Chondrocyte (in vitro differentiated cells): ENCODE measurements at regions not wholly inside any gene's neighbourhood (a gene's known extent, or its start where the extent isn't known, plus 50 kb on each side); places are given as distances from the start of the nearest gene placed in this dataset.
"Not testable (repeated sequence)": the region's sequence is repeated elsewhere in the genome, so short reads cannot be mapped to it uniquely, and the experiment has no call there.

Source experiments
- DNase-seq: peaks from one replicate; pipeline ENCODE4 v3.0.0; 2021; ENCODE audit warnings: mixed read lengths, low spot score
- H3K27ac Mint-ChIP-seq: one replicate; pipeline ENCODE4 v1.8.0; 2021; ENCODE audit warnings: mild to moderate bottlenecking, moderate library complexity, mixed read lengths; ENCODE audit not compliant: unreplicated experiment
- H3K27me3 Mint-ChIP-seq: 2 replicates; pipeline ENCODE4 v1.8.0; 2021; ENCODE audit warnings: low read depth, mixed read lengths
- H3K36me3 Mint-ChIP-seq: 2 replicates; pipeline ENCODE4 v1.8.0; 2021; ENCODE audit warnings: low read depth, mixed read lengths
- H3K4me1 Mint-ChIP-seq: 2 replicates; pipeline ENCODE4 v1.8.0; 2021; ENCODE audit warnings: low read depth, mild to moderate bottlenecking, mixed read lengths
- H3K4me3 Mint-ChIP-seq: one replicate; pipeline ENCODE4 v1.8.0; 2021; ENCODE audit warnings: mild to moderate bottlenecking, moderate library complexity, mixed read lengths; ENCODE audit not compliant: unreplicated experiment
- H3K9me3 Mint-ChIP-seq: 2 replicates; pipeline ENCODE4 v1.8.0; 2021; ENCODE audit warnings: low read depth, mixed read lengths
- CTCF ChIP-seq: fragments of 200-600 bp; sonication (generic); IDR thresholded peaks from 2 replicates; pipeline ENCODE4 v1.5.0; 2021; ENCODE audit warnings: antibody characterized with exemption, mild to moderate bottlenecking, moderate library complexity

DNA sequence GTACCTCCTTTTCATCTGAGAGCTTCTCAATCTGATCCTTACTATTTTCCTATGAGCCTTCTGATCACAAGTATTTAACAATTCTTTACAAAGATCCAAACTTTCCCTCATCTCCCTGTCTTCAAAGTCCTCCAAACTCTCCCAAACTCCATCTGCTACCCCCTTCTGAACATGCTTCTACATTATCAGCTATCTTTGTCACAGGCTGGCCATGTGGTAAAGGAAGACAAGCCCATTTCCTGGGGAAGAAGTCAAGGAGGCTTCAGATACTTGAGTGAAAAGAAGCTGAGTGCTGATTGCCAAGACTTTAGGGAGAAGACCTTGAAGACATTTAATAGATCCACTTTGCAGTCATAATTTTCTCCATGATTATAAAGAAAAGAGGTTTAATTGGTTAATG lies 231.4 kb downstream of the CWH43 start:
- no peak for TF ChIP-seq CTCF
- Mint-ChIP-seq H3K36me3 (peaks cover 6% of the 10 kb centered on the region), H3K4me3 (no peak overlapping the region), H3K27me3 (no peaks in the 10 kb centered on the region), H3K9me3 (peaks cover 72% of the 10 kb centered on the region), H3K27ac (no peak overlapping the region), H3K4me1 (no peaks in the 10 kb centered on the region)
- DNase-seq: no peak

DNA sequence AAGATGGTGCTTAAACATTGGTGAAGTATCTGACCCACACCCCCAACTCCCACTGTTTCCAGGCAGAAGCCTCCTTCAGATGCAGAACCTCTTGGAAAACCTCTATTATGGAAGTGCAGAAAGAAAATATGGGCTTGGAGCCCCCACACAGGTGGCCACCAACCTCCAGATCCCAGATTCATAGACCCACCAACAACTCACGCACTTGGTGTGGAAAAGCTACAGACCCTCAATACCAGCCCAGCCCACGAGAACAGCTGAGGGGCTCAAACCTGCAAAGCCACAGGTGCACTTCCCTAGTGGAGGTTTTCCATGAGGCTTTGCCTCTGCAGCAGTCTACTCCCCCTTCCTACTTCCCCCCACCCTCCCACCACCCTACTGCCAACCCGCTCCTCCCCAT lies 232.0 kb downstream of the CWH43 start:
- not testable (repeated sequence) for H3K36me3 Mint-ChIP-seq, H3K4me3 Mint-ChIP-seq, DNase-seq, H3K27me3 Mint-ChIP-seq, H3K4me1 Mint-ChIP-seq, H3K27ac Mint-ChIP-seq
- H3K9me3 Mint-ChIP-seq: peaks cover 74% of the 10 kb centered on the region

- H3K4me3 Mint-ChIP-seq, H3K27ac Mint-ChIP-seq, H3K4me1 Mint-ChIP-seq, H3K36me3 Mint-ChIP-seq, DNase-seq, H3K27me3 Mint-ChIP-seq: not testable (repeated sequence)
- peaks cover 74% of the 10 kb centered on the region for H3K9me3 Mint-ChIP-seq
These were observed 232.9 kb downstream of the CWH43 start for GRCh38 chr4:49218931-49219330.

GRCh38 chr4:49219489-49220225 lies 233.6 kb downstream of the CWH43 start:
- not testable (repeated sequence) for H3K27me3 Mint-ChIP-seq, H3K36me3 Mint-ChIP-seq, H3K27ac Mint-ChIP-seq, H3K4me1 Mint-ChIP-seq, DNase-seq, H3K4me3 Mint-ChIP-seq
- H3K9me3 Mint-ChIP-seq: peaks cover 69% of the 10 kb centered on the region

DNA sequence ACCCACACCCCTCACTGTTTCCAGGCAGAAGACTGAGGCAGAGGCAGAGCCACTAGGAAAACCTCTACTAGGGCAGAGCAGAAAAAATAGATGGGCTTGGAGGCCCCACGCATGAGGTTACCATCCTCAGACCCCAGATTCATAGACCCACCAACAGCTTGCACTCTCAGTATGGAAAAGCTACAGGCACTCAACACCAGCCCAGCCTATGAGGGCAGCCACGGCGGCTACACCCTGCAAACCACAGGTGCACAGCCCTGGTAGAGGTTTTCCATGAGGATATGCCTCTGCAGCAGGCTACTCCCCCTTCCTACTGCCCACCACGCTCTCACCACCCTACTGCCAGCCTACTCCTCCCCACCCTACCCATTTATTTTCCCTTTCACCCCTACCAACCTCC lies 235.1 kb downstream of the CWH43 start:
- no peaks in the 10 kb centered on the region for H3K4me1 Mint-ChIP-seq
- no peaks in the 10 kb centered on the region for H3K27me3 Mint-ChIP-seq
- peaks cover 3% of the 10 kb centered on the region for H3K36me3 Mint-ChIP-seq
- TF ChIP-seq CTCF: no peak
- no peak overlapping the region for H3K27ac Mint-ChIP-seq
- peaks cover 56% of the 10 kb centered on the region for H3K9me3 Mint-ChIP-seq
- H3K4me3 Mint-ChIP-seq: no peak overlapping the region
- DNase-seq: peak; percentile 88

- not testable (repeated sequence) for H3K27me3 Mint-ChIP-seq, H3K4me1 Mint-ChIP-seq, H3K36me3 Mint-ChIP-seq, DNase-seq, H3K27ac Mint-ChIP-seq, H3K4me3 Mint-ChIP-seq
- peaks cover 47% of the 10 kb centered on the region for H3K9me3 Mint-ChIP-seq
These were observed 236.7 kb downstream of the CWH43 start for GRCh38 chr4:49222810-49223209.

GRCh38 chr4:49226216-49226866 lies 240.3 kb downstream of the CWH43 start:
- not testable (repeated sequence) for H3K36me3 Mint-ChIP-seq, H3K4me3 Mint-ChIP-seq, H3K4me1 Mint-ChIP-seq, H3K27ac Mint-ChIP-seq, H3K27me3 Mint-ChIP-seq
- H3K9me3 Mint-ChIP-seq: peaks cover 29% of the 10 kb centered on the region
- DNase-seq: peak; percentile 89

GRCh38 chr4:49227941-49228340 lies 241.9 kb downstream of the CWH43 start:
- DNase-seq, H3K27ac Mint-ChIP-seq, H3K27me3 Mint-ChIP-seq, H3K4me1 Mint-ChIP-seq, H3K4me3 Mint-ChIP-seq, H3K36me3 Mint-ChIP-seq: not testable (repeated sequence)
- peaks cover 16% of the 10 kb centered on the region for H3K9me3 Mint-ChIP-seq

DNA sequence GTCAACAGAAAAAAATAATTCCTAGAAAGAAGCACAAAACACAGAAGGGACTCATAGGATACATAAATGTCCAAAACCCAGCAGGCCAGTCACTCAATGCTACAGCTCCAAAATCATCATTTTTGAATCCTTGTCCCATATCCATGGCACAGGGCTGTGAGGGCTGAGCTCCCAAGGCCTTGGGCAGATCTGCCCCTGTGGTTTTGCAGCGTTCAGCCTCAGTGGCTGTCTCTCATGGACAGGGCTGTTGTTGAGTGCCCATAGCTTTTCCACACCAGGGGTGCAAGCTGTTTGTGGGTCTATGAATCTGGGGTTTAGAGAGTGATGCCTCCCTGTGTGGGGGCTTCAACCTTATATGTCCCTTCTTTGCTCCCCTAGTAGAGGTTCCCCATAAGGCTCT lies 243.2 kb downstream of the CWH43 start:
- H3K4me1 Mint-ChIP-seq, H3K36me3 Mint-ChIP-seq, H3K4me3 Mint-ChIP-seq, DNase-seq, H3K27ac Mint-ChIP-seq, H3K27me3 Mint-ChIP-seq: not testable (repeated sequence)
- peaks cover 12% of the 10 kb centered on the region for H3K9me3 Mint-ChIP-seq

GRCh38 chr4:49229713-49230112 lies 243.6 kb downstream of the CWH43 start:
- not testable (repeated sequence) for H3K4me3 Mint-ChIP-seq, H3K36me3 Mint-ChIP-seq, H3K4me1 Mint-ChIP-seq, H3K27me3 Mint-ChIP-seq, DNase-seq, H3K27ac Mint-ChIP-seq
- peaks cover 12% of the 10 kb centered on the region for H3K9me3 Mint-ChIP-seq

- H3K4me3 Mint-ChIP-seq, DNase-seq, H3K4me1 Mint-ChIP-seq, H3K27me3 Mint-ChIP-seq, H3K27ac Mint-ChIP-seq, H3K36me3 Mint-ChIP-seq: not testable (repeated sequence)
- peaks cover 15% of the 10 kb centered on the region for H3K9me3 Mint-ChIP-seq
These were observed 247.3 kb downstream of the CWH43 start for GRCh38 chr4:49233346-49233745.
